Bronchial epithelial cell (primary cell): ENCODE measurements at regions not wholly inside any gene's neighbourhood (a gene's known extent, or its start where the extent isn't known, plus 50 kb on each side); places are given as distances from the start of the nearest gene placed in this dataset.

Experiments
- DNase-seq: peaks from one replicate; pipeline ENCODE4 v3.0.0-alpha.2; 2010; ENCODE audit warnings: low read depth
- FAIRE-seq: peaks from 2 replicates; lab custom pipeline; 2011; peaks lifted over from hg19 to GRCh38; lab: Jason Lieb, UNC
- H3K27me3 ChIP-seq: 2 replicates; pipeline ENCODE4 v1.5.1; 2011; ENCODE audit warnings: low read length; ENCODE audit not compliant: control insufficient read depth, insufficient read depth
- H3K36me3 ChIP-seq: 2 replicates; pipeline ENCODE4 v1.5.1; 2011; ENCODE audit warnings: low read length; ENCODE audit not compliant: control insufficient read depth, insufficient read depth
- H3K4me3 ChIP-seq: 2 replicates; pipeline ENCODE4 v1.5.1; 2011; ENCODE audit warnings: mild to moderate bottlenecking, low read depth, low read length, control low read depth
- TF ChIP-seq, protein P1 (sequence below): IDR thresholded peaks from 2 replicates; pipeline ENCODE4 v1.5.1; 2011; ENCODE audit warnings: mild to moderate bottlenecking, moderate library complexity, low read length, control low read depth, inconsistent platforms; ENCODE audit not compliant: insufficient read depth, severe bottlenecking

DNA sequence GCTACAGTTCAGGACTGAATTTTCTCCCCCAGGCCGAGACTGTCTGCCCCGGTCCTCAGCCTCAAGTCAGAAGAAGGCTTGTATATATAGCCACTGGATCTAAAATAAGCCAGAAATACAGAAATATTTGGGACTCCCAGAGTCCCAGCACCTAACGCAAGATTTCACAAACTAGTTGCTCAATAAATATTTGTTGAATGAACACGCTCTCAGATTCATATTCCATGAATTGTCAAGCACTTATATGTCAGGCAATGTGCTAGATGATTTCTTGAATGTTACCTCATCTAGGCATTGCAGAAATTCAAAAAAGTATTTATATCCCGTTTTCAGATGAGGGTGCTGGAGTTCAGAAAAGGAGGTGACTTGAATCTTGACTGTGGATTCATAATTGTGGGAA, 163.7 kb upstream of the KLHL29 start:
- no peaks in the 10 kb centered on the region for H3K36me3 ChIP-seq
- FAIRE-seq = no peak

DNA sequence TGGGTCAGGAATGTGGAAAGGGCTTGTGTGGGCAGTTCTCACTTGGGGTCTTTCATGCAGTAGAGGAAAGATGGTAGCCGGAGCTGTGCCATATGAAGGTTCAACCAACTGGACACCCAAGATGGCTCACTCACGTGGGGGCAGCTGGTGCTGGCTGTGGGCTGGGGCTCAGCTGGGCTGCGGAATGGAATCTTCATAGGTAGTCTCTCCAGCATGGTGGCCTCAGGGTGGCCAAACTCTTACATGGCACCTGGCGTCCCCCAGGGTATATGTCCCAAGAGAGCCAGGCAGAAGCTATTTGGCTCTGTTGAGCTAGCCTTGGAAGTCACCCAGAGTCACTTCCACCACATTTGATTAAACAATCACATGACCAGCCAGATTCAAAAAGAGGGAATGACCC, 163.1 kb upstream of the KLHL29 start:
- FAIRE-seq (no peak), DNase-seq (no peak)
- TF ChIP-seq, protein P1, sequence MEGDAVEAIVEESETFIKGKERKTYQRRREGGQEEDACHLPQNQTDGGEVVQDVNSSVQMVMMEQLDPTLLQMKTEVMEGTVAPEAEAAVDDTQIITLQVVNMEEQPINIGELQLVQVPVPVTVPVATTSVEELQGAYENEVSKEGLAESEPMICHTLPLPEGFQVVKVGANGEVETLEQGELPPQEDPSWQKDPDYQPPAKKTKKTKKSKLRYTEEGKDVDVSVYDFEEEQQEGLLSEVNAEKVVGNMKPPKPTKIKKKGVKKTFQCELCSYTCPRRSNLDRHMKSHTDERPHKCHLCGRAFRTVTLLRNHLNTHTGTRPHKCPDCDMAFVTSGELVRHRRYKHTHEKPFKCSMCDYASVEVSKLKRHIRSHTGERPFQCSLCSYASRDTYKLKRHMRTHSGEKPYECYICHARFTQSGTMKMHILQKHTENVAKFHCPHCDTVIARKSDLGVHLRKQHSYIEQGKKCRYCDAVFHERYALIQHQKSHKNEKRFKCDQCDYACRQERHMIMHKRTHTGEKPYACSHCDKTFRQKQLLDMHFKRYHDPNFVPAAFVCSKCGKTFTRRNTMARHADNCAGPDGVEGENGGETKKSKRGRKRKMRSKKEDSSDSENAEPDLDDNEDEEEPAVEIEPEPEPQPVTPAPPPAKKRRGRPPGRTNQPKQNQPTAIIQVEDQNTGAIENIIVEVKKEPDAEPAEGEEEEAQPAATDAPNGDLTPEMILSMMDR = no peak
- no peaks in the 10 kb centered on the region for H3K36me3 ChIP-seq
- no peak overlapping the region for H3K4me3 ChIP-seq
- H3K27me3 ChIP-seq = no peaks in the 10 kb centered on the region

More for the DNA sequence above, 163.7 kb upstream of the KLHL29 start:
- DNase-seq = no peak
- H3K27me3 ChIP-seq = no peaks in the 10 kb centered on the region
- TF ChIP-seq, protein P1 = no peak
- H3K4me3 ChIP-seq = no peak overlapping the region

DNA sequence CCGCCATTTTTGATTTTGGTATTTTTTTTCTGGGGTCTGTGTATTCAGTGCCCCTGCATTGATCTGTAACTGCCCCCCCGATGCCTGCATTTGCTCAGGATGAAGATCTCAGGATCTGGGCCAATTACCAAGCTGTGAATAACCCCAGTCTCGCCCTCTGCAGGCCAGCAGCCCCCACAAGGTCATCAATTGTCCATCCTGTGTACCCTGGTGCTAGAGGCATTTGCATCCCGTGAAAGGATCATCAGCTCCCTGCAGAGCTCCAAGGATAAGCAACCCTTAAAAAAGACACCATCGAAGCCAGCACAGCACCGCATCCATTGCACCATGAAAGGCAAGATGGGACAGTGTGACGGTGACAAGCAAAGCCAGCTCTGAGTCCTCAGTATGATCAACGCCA, 154.1 kb upstream of the KLHL29 start:
- no peaks in the 10 kb centered on the region for H3K36me3 ChIP-seq
- H3K27me3 ChIP-seq = no peaks in the 10 kb centered on the region
- no peak for DNase-seq
- no peak for FAIRE-seq
- no peak overlapping the region for H3K4me3 ChIP-seq
- TF ChIP-seq, protein P1 = no peak

DNA sequence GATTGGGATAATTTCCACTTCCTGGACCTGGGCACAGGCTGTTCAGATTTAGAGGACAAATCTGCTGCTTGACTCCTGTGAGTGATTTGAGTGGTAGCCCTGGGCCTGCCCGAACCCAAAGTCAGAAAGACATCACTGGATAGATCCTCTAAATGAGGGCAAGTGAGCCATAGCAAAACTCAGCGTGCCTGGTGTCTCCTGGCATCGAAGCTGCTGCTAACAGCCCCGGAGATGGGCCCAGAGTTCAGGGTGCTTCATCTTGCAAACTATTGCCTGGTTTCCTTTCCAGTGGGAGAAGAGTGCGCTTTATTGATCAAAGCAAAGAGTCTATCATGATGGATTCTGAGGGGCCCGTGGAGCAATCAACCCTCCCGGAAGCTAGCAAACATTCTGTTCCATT, 153.1 kb upstream of the KLHL29 start:
- Histone ChIP-seq H3K4me3 (no peak overlapping the region), H3K27me3 (no peaks in the 10 kb centered on the region), H3K36me3 (no peaks in the 10 kb centered on the region)
- TF ChIP-seq, protein P1 = no peak
- DNase-seq (no peak), FAIRE-seq (no peak)

DNA sequence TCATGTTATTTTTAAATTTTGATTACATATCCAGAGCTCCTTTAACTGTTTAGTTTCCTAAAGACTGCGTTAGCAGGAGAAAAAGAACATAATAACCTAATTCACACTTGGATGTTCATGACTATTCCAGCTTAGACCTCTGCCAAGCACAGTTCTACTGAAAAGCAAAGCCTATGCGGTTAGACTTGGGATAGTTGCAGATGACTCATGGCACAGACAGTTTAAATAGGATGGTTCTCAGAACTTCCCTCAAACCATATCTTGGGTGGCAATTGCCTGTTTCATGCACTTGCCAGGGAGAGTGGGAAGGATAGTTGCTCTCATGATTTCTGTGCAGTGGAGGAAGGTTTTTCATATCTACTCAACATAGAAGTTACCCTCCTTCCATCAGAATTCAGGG, 149.7 kb upstream of the KLHL29 start:
- DNase-seq = no peak
- H3K36me3 ChIP-seq = no peaks in the 10 kb centered on the region
- no peaks in the 10 kb centered on the region for H3K27me3 ChIP-seq
- no peak for FAIRE-seq
- H3K4me3 ChIP-seq = no peak overlapping the region
- TF ChIP-seq, protein P1 = no peak

DNA sequence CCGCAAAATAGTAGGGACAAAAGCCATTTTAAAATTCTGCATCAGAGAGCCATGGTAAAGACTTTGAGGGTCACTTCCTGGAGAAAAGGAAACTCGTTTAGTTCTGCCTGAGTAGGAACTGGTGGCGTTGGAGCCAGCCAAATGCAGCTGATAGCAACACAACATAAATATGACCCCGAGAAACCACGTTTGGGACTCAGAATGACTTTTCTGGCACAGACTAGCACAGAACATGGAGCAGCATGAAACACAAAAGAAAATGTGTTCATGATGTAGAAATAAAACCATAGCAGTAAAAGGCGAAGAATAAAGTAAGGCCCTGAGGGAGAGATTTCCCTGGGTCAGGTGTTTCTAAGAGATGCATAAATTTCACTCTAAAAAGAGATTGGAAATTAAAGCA, 149.2 kb upstream of the KLHL29 start:
- FAIRE-seq = no peak
- Histone ChIP-seq H3K27me3 (no peaks in the 10 kb centered on the region), H3K4me3 (no peak overlapping the region), H3K36me3 (no peaks in the 10 kb centered on the region)
- no peak for DNase-seq
- TF ChIP-seq, protein P1 = no peak
